ENCODE measurements at regions not wholly inside any gene's neighbourhood (a gene's known extent, or its start where the extent isn't known, plus 50 kb on each side); places are given as distances from the start of the nearest gene placed in this dataset.

DNA sequence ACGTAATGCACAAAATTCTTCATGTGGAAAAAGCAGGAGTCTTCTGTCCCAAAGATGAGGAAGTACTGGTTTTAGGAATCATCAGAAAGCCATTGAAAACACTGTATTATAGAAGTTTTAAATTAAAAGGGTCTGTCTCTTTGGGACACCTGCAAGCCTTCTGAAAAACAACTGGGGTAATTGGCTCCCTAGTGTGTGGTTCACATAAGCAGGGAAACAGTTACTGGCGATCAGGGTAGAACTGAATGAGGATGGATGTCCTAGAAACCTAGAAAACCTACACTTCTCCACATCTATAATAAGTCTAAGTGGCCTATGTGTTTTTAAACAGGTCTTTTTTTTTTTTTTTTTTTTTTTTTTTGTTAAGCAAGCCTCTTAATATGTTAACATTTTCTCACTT lies 945.5 kb upstream of the PCDH10 start:
- TF ChIP-seq POLR2AphosphoS5 (IDR thresholded peaks at IDR 0.05; ENCODE audit: low read depth, low read length), result no peak
- no peak for TF ChIP-seq POLR2A (IDR thresholded peaks at IDR 0.05; ENCODE audit: low read depth, low read length)
- no peak for TF ChIP-seq POU2F2 (IDR thresholded peaks at IDR 0.05; ENCODE audit: low read depth, low read length)
- TF ChIP-seq SPI1 (IDR thresholded peaks at IDR 0.05; ENCODE audit: low read depth, low read length), result no peak
- no peak for TF ChIP-seq TAF1 (IDR thresholded peaks at IDR 0.05; ENCODE audit: low read depth, low read length)

Data from GM12891 (cell line).